ENCODE measurements at regions not wholly inside any gene's neighbourhood (a gene's known extent, or its start where the extent isn't known, plus 50 kb on each side); places are given as distances from the start of the nearest gene placed in this dataset.

DNA sequence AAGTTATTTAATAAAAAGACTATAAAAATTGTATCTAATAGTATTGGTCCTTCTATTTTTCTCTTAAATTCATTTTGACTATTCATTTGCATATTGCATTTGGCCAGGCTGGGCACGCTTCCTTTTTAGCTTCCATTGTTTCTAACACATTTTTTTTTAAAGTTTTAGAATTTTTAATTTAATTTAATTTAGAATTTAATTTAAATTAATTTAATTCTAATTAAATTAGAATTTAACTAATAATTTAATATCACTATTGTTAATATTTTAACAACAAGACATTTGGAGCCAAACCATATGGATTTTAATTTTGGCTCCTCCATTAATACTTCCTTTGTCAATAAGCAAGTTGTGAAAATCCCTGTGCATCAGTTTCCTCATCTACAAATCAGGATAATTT lies 856.9 kb upstream of the SEL1L start:
- no peak for DNase-seq

DNA sequence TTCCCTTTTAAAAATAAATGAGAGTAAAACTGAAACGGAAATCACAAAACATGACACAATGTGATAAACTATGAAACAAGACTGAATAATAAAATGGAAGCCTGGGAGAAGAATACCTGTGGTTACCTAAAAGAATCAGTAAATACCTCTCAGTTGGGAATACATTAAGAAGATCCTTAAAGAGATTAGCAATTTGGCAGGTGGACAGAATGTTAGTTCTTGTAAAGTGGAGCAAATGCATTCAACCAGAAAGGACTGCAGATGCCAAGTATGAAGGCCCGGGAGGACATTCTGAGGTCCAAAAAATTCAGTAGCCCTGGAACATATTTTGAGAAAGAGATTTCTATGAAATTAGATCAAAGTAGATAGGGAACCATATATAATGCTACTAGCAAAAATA lies 861.3 kb upstream of the SEL1L start:
- DNase-seq: no peak

DNA sequence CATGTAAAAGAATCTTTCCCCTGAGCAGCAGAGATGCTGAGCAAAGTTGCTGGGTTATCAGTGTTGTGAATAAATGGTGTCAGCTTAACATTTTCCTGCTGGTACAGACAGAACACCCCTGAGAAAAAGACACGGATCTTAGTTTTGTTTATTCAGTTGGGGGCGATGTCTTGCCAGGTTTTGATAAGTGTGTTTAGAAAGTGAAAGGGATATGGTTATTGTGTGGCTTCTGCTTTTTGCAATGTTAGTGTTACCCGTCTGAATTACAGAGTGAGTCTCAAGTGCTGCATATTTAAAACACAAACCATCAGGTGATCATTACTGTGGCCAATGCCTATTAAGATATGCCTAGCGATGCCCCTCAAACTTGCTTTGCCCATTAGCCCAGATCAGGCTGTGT lies 864.6 kb upstream of the SEL1L start:
- no peak for DNase-seq

DNA sequence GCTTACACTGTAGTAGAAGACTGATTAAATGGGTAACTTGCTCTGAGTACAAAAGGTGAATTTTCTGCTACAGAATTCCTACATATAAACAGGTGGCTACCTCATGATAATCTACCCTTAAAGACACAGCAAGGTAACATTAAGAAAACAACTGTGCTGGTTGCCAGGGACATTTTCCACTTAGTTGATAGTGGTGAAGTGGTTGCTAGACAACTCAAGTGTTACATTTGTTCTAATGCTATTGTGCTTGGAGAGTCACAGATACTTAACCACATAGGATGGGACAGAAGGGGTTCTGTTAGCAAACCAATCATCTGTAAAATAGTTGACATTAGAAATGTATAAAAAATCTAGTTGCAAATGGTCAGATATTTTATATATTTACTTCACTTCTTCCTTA lies 870.3 kb upstream of the SEL1L start:
- DNase-seq: no peak

DNA sequence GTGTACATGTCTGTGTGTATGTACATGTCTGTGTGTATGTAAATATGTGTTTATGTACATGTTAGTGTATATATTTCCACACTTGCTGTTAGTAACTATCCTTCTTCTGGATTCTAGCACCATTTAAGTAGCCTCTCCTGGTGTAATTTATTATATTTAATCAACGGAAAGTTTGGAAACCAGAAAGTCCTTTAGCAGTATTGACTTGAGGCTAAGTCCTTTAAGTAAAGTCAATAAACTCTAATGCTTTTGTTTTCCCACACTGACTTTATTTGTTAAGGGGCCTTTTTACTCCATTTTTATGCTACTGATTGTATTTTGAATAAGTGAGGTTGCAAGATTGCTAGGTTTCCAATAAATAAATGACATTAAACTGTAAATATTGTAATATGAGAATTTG lies 876.4 kb upstream of the SEL1L start:
- DNase-seq: no peak

DNA sequence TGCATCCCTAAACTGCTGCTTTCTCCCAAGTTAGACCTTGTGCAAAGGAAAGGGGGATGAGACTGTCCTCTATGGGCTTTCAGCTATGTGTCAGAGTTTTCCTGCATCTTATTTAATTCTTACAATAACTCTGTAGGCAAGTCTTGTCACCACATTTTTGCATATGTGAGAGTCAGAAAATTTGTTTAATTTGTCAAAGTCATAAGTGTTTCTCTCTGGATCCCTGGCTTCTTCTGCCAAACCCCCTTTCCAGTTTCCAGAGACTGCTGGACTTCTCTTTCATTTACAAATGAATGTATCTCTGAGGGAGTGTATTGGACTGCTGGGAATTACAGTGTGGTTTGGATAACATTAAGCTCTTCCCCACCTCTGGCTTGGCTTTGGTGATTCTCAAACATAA lies 877.6 kb upstream of the SEL1L start:
- DNase-seq: no peak

DNA sequence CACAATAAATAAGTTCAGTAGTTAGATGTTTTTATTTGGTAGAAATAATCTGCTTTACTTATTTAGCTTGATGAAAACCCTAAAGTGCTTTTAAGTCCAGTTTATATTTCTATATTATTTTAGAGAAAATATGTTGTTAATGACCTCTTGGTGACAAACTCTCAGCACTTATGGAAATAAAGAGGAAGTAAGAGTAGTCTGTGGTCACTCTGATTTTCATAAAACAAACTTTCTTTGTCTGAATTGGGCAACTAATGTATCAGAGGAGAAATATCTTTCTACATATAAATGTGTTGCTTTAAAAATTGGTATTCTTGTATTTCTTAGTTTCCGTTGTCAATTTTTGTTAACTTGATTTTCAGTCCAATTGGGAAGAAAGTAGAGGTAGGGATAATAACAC lies 878.9 kb upstream of the SEL1L start:
- no peak for DNase-seq

DNA sequence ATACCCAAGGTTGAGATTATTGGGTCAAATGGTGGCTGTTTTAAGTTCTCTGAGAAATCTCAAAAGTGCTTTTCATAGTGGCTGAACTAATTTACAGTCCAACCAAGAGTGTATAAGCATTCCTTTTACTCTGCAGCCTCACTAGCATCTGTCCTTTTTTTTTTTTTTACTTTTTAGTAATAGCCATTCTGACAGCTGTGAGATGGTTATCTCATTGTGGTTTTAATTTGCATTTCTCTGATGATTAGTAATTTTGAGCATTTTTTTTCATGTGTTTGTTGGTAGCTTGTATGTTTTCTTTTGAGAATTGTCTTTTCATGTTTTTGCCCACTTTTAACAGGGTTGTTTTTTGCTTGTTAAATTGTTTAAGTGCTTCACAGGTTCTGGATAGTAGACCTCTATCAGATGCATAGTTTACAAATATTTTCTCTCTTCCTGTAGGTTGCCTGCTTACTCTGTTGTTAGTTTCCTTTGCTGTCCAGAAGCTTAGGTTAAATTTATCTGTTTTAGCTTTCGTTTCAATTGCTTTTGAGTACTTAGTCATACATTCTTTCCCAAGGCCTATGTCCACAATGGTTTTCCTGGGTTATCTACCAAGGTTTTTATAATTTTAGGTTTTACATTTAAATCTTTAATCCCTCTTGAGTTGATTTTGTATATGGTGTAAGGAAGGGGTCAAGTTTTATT lies 881.3 kb upstream of the SEL1L start:
- DNase-seq: no peak

DNA sequence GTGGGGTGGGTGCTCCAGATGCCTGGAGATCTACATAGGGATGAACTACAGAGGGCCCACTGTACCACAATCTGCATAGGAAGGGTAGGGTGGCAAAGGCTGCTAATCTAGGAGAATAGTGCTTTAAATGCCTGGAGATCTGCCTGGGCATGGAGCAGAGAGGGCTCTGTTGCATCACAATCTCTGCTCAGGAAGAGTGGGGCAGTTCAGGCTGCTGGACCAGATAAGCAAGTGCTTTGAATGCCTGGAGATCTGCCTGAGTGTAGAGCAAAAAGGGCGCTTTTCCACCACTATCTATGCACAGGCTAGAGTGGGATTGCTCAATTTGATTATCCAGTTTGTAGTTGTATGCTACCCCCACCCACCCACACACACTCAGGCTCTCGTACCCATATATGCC lies 886.3 kb upstream of the SEL1L start:
- no peak for DNase-seq

DNA sequence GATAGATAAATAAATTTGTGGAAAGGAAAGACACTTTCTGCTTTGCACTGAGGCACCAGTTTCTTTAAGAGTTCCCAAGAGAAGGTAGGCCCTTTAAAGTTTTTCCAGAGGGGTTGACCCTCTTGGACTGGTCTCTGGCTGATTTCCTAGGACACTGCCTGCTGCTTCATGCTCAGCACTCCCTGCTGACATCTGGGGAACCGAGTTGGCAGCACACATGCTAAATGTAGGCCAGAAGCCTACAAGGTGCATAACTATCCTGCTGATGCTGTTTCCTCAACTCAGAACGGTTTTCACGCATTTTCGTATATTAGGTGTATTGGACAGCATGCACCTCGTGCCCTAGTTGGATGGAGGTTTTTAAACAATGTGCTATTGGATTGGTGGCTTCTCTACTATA lies 887.2 kb upstream of the SEL1L start:
- no peak for DNase-seq

DNA sequence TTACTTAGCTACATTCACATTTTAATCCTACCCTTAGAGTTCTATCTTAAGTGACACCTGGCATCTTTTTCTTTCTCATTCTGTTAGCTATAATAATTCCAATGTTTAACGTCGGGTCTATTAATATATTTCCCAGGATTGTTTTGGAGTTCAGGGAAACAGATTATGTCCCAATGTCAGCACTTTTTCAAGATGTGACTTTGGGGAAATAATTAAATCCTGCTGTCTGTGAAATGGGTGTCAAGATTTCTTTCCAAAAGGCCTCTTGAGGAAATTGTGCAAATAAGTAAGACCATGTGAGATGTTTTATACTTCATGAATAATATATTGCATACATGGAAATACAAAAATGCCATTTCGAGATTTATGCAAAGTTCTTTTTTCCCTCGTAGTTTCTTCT lies 887.6 kb upstream of the SEL1L start:
- no peak for DNase-seq

DNA sequence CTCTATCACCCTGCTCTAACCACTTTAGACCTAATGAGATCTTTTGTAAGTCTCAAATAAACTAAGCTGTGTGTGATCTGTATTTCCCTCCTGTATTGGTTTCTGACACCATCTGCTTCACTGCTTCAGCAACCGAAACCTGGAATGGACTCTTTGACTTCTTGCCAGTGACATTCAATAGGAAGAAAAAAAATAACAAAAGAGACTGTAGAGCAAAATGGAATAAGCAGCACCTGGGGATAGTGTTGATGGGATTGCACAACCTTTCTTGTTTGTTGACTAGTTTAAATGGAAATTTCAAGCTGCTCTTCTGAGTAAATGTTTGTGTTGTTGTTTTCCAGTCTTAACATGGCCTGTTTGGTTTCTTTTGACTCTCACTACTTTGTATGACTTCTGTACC lies 888.6 kb upstream of the SEL1L start:
- no peak for DNase-seq

DNA sequence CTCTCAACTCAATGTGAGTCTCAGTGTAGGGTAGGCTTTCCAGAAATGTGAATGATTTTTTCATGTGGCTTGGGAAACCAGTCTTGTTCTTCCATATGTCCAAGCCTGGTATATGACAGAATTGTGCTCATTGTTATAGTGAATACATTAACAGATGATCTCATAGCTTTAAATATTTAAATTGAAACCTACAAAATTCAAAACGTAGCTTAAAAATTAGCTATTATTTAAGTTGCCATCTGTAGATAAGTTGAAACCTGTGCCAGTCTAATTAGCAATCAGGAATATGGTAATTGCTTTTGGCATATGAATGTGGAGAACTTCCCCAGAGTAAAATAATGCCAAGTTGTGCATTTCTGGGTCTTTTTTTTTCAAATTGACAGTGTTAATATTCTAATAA lies 891.6 kb upstream of the SEL1L start:
- DNase-seq: no peak

DNA sequence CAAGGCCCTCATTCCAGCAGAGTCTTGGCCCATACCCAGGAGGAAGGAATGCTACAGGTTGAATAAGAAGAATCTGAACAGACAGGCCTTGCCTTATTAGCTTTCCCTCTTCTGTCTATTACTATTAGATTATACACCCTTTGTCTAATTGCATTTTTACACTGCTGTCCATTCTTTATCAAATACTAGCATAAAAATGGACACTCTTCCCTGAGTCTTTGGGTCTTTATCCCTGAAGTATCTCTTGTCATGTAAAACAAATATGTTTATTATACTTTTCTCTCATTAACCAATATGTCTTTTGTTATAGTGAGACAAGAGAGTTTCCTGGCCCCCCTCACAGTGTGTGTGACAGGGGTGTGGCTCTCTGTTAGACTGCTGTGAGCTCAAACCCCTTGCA lies 897.4 kb upstream of the SEL1L start:
- no peak for DNase-seq

DNA sequence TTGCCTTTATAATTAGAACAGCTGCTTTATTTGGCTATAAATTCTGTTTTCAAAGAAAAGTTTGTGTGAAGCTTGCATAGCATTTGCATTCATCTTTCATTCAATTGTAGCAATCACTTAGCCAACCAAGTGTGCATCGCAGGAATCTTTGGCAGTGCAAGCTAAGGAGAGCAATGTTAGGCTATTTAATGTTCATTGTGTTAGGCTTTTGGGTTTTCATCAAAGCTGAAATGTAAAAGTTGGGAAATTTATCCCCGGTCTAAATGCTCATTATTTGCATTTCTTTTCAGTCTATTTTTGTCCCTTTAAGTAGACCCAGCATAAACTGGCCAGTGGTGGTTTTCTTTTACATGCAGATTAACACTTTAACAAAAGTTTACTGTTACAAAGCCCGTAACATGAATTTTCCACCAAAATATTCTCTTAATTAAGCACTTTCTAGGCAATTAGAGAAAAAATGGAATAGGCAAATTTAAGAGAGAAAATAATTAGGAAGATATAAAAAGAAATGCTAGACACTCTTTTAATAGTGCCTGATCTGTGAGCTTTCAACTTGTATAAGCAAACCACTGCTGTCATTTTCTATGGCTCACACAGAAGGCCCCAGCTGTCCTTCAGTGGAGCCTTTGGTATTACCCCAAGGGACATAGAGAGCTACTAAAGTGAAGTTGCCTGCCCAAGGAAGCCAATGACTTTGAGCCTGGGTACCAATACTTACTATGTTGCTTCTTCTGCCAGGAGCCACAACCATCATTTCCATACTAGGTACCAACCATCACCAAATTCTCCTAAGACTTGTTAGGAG lies 898.9 kb upstream of the SEL1L start:
- DNase-seq: no peak

DNA sequence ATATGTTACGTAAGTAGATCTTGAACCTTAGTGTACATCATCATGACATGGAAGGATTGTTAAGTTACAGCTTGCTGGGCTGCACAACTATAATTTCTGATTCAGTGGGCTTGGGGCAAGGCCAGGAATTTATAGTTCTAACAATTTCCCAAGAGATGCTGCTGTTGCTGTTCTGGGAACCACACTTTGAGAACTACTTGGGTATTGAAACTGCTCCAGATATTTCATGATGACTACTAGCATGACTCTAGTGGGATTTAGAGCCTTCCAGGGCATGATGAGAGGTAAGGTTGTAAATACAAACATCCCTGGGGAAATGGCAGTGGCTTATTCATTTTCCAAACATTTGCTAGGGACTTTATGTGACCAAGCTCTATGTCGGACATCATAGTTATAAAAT lies 904.8 kb upstream of the SEL1L start:
- DNase-seq: no peak

DNA sequence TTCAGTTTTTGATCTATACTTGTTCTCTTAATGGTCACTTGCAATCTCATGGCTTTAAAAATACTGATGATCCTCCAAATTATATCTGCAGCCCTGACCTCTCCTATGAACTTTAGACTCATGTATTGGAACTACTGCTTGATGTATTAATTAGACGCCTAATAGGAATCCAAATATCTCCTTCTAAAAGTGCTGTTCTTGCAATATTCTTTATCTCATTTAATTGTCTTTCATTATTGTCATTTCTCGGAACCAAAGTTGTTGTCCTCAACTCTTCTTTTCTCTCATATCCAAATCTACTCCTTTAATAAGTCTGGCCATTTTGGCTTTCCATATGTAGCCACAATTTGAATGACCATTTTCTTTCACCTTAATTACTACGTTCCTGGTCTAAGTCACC lies 907.6 kb upstream of the SEL1L start:
- no peak for DNase-seq

DNA sequence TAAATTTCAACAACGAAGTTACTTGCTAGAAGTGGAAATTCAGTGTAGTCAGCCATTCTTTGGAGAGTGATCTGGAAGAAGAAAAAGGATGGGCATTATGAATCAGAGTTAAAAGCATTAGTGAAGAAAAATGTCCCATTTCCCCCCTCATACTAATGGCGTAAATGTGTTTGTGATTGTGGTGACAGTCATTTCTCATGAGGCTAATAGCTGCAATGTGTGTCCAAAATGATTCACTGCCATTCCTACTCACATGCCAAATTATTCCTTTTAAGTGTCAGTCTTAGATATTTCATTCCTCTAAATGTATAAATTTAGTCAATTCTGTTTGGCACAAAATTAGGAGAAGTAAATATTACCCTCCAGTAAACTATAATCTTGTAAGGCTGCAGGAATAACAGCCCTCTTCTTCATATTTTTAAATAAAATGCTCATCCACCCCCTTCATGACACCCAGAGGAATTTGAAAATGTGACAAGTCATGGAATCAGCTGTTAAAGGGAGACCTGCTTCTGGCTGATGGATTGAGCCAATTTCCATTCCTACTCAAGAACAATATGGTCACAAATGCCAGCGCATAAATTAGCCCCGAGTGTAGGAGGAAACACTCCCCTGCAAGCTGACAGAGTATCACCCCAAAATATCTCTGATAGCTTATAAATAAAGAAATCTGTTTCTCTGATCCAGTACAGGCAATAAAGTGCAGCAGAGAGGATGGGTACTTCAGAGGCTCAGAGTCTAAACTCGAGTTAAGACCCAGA lies 912.3 kb upstream of the SEL1L start:
- DNase-seq: no peak

DNA sequence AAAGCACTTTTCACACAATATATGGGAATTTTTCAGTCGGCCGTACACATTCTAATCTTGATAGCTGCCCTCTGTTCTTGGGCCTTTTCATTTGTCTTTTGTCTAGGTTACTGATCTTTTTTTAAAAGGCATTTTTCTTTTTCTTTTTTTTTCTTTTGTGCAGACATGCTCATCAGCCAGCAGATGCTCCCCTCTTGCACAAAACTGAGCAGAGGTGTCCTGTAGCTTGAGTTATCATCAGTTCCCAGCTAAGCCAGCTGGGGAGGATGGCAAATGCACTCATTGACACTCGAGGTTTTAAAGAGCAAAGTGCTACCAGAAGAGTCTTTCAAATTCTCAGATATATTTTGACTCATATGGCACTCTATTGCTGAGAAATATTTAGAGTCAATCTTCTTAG lies 913.9 kb upstream of the SEL1L start:
- no peak for DNase-seq

DNA sequence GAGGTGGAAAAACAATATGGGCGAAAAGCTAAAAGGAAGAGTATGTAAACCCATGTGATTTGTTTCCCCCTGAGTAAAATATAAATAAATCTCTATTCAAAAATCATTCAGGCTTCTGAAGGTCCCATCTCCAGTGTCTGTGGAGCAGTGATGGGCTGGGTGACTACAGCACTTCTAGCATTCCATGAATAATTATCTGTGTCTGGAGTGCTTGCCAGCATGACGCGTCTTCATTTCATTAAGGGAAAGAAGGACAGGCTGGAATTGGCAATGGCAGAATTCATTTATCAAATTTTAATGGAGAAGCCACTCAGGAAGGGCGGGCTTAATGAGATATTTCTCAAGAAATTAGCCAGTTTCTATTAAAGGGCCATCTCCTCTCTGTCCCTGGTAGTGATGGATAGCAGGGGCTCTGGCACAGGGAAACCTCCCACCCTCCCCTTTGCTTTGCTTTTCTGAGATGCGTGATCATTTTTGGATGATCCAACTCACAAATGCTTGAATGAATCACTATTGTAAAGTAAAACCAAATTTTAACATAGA lies 916.3 kb upstream of the SEL1L start:
- no peak for DNase-seq

DNA sequence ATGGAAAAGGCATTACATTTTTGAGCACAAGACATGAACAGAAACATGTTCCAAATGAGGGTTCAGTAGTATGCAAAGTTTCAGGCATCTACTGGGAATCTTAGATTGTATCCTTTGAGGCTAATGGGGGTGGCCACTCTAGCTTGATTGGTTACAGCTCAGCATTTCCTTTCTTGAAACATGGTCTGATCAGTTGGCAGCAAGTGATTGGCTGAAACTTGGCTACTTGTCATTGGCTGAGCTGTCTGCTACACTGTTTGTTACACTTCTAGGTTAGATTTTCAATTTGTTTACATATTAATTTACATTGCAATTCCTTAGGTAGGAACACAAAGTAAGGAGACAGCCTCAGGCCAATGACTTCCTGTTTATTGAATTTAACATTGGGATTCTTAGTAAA lies 918.0 kb upstream of the SEL1L start:
- DNase-seq: no peak

DNA sequence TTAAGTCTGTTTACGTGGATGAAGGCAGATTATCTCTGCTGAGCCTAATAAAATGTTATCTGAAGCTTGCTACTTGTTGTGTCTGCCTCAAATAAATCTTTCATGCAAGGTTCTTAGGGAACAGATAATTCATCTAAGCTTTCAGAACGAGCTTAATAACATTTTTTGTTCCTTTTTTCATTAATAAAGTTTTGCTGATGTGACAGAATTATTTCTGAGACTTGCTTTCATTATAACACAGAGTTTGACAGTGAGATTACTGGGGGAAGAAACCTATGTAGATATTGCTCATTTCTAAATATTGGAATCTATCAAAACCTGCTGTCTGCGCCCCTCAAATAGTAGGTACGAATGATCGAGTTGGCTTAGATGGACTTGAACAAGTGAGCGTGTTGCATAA lies 948.7 kb upstream of the SEL1L start:
- no peak for DNase-seq

DNA sequence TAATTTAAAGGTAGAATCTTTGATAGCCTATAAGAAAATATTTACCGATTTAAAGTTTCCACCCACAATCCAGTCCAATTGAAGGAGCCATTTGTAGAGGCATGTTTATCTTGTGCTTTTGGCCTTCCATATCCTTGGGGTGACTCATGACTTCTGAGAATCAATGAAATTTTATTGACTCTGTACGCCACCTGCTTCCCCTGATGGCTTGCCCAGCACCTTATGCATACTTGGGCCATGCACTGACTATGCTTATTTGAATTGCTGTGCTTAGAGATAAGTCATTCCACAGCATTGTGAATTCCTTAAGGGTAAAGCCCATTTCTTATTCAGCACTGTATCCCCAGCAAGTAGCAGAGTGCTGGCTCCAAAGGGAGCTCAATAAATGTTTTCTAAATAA lies 954.8 kb upstream of the SEL1L start:
- DNase-seq: no peak

DNA sequence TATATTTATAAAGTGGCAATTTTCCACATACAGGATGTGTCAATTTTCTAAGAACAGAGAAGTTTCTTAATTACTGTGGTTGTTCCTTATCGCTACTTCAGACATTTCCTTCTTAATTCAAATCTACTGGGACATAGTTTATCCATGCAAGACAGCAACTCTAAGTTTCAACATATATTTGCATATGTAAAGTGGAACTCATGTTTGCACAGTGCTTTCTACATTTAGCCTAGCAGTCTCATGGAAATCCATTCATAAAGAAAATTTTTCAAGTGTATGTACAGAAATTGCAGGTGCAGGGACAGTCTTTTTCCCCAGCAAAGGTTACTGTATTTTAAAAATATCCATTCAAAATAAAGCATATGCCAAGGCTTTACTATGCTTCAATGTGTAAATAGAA lies 956.7 kb upstream of the SEL1L start:
- DNase-seq: no peak

Data from NCI-H1048 (cell line).